Caco-2 (cell line): ENCODE measurements at regions not wholly inside any gene's neighbourhood (a gene's known extent, or its start where the extent isn't known, plus 50 kb on each side); places are given as distances from the start of the nearest gene placed in this dataset.

ENCODE experiments used
- BruUV-seq: library from RNA; stranded (reverse); fragments of 400-500 nt; replicated peaks from 2 replicates; lab custom pipeline; 2021; lab: Mats Ljungman, UMichigan
- CTCF ChIA-PET: fragments of 300-600 bp; sonication (Branson Sonifier 250); formaldehyde crosslinking; loops from one replicate; lab custom pipeline; 2022; ENCODE audit warnings: antibody characterized with exemption; lab: Charles Lee
- POLR2A ChIA-PET: fragments of 300-600 bp; sonication (Branson Sonifier 250); formaldehyde crosslinking; loops from one replicate; lab custom pipeline; 2022; ENCODE audit warnings: antibody characterized with exemption; lab: Charles Lee
- DNase-seq, 2 experiments: peaks; one replicate each; pipeline versions ENCODE4 v3.0.0 to v3.0.0-alpha.2; 2020 to 2022
- H3K27me3 ChIP-seq: replicated peaks from 2 replicates; pipeline ENCODE4 v1.6.0; 2011; ENCODE audit warnings: low read length; ENCODE audit not compliant: control insufficient read depth, insufficient read depth
- H3K36me3 ChIP-seq: 2 replicates; pipeline ENCODE4 v1.5.1; 2011; ENCODE audit warnings: low read length; ENCODE audit not compliant: control insufficient read depth, insufficient read depth
- H3K4me1 ChIP-seq: fragments of 250-450 bp; sonication (Bioruptor Pico); 2 replicates; pipeline ENCODE4 v1.5.1; 2020; ENCODE audit warnings: mild to moderate bottlenecking
- H3K4me3 ChIP-seq: 2 replicates; pipeline ENCODE4 v1.5.1; 2011; ENCODE audit warnings: low read depth, mild to moderate bottlenecking, control low read depth, low read length
- H3K9me3 ChIP-seq: fragments of 250-450 bp; sonication (Bioruptor Pico); 2 replicates; pipeline ENCODE4 v1.5.1; 2020; ENCODE audit warnings: mild to moderate bottlenecking, moderate library complexity
- H3K27ac Mint-ChIP-seq: one replicate; pipeline ENCODE4 v1.8.0; 2022; ENCODE audit warnings: mixed read lengths; ENCODE audit not compliant: unreplicated experiment
- H3K27me3 Mint-ChIP-seq: one replicate; pipeline ENCODE4 v1.8.0; 2022; ENCODE audit warnings: mixed read lengths; ENCODE audit not compliant: insufficient read depth, unreplicated experiment
- H3K36me3 Mint-ChIP-seq: one replicate; pipeline ENCODE4 v1.8.0; 2022; ENCODE audit warnings: mild to moderate bottlenecking, mixed read lengths; ENCODE audit not compliant: insufficient read depth, unreplicated experiment
- H3K4me1 Mint-ChIP-seq: one replicate; pipeline ENCODE4 v1.8.0; 2022; ENCODE audit warnings: low read depth, mixed read lengths; ENCODE audit not compliant: unreplicated experiment
- H3K4me3 Mint-ChIP-seq: one replicate; pipeline ENCODE4 v1.8.0; 2022; ENCODE audit warnings: mild to moderate bottlenecking, moderate library complexity, mixed read lengths; ENCODE audit not compliant: unreplicated experiment
- H3K9me3 Mint-ChIP-seq: one replicate; pipeline ENCODE4 v1.8.0; 2022; ENCODE audit warnings: mixed read lengths; ENCODE audit not compliant: unreplicated experiment
- intact Hi-C: fragments of 100-400 bp; cut with micrococcal nuclease; formaldehyde crosslinking; loops from one replicate; pipeline ENCODE4 v1.10.0; 2022; ENCODE audit not compliant: unreplicated experiment
- TF ChIP-seq, protein P1 (sequence below), 2 experiments: fragments of 200-600 bp in 1 of 2; IDR thresholded peaks; 1 replicate in 1 of 2; 2 replicates in 1 of 2; pipeline versions ENCODE4 v1.5.1 to v1.8.0; 2011 to 2022; ENCODE audit warnings: antibody characterized with exemption in 1 of 2, control low read depth in 1 of 2, inconsistent platforms in 1 of 2, low read depth in 1 of 2, low read length in 1 of 2, mild to moderate bottlenecking in 1 of 2, moderate library complexity in 1 of 2; ENCODE audit not compliant: insufficient read depth in 1 of 2, severe bottlenecking in 1 of 2, unreplicated experiment in 1 of 2

DNA sequence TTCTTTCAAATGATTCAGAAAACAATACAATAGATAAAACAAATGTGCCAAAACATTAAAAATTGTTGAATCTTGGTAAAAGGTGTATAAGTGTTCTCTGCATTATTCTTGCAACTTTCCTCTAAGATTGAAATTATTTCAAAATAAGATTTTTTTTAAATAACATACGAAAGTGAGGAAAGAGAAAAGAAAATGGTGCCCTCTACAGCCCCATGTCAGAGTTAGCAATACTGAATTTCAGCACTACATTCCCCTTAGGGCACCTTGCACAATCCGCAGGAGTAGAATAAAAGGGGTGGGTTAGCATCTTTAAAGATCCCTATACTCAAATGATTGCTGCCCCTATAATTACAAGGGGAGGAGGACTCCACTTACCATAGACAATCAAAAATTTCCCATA lies 433.7 kb downstream of the BCL11A start:
- no peaks in the 10 kb centered on the region for H3K27me3 Mint-ChIP-seq

DNA sequence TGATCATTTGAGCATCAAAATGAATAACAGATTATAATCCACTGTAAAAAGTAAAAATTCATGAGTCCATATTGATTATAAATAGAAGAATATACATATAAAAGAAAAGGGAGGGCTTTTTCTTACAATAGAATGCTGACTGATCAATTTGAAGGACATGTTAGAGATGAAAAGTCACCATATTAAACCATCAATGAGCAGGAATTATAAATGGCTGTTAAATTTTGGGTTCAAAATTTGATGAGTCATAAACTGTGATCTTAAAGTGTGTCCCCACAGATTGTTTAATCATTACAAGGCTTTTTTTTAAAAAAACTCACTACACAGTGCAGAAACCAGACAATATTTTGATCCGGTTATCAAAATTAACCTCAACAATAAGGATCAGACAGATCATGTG lies 434.5 kb downstream of the BCL11A start:
- Histone ChIP-seq H3K27me3 (no peaks in the 10 kb centered on the region), H3K4me3 (no peak overlapping the region), H3K9me3 (peaks cover 5% of the 10 kb centered on the region; the same call in 1 of the 2 replicates), H3K4me1 (no peaks in the 10 kb centered on the region), H3K36me3 (no peaks in the 10 kb centered on the region)
- intact Hi-C loops: loop anchor here (2.0 kb wide), 1 partner anchor 116 kb away; no protein-coding TSS in a partner anchor
- ChIA-PET CTCF (no interaction called here), POLR2A (no interaction called here)
- no TSS peak for BruUV-seq
- no peak overlapping the region for H3K4me3 Mint-ChIP-seq
- H3K27me3 Mint-ChIP-seq: no peaks in the 10 kb centered on the region
- no peak for DNase-seq
- no peak overlapping the region for H3K27ac Mint-ChIP-seq
- H3K36me3 Mint-ChIP-seq: no peaks in the 10 kb centered on the region
- TF ChIP-seq, protein P1, sequence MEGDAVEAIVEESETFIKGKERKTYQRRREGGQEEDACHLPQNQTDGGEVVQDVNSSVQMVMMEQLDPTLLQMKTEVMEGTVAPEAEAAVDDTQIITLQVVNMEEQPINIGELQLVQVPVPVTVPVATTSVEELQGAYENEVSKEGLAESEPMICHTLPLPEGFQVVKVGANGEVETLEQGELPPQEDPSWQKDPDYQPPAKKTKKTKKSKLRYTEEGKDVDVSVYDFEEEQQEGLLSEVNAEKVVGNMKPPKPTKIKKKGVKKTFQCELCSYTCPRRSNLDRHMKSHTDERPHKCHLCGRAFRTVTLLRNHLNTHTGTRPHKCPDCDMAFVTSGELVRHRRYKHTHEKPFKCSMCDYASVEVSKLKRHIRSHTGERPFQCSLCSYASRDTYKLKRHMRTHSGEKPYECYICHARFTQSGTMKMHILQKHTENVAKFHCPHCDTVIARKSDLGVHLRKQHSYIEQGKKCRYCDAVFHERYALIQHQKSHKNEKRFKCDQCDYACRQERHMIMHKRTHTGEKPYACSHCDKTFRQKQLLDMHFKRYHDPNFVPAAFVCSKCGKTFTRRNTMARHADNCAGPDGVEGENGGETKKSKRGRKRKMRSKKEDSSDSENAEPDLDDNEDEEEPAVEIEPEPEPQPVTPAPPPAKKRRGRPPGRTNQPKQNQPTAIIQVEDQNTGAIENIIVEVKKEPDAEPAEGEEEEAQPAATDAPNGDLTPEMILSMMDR (IDR thresholded peaks at IDR 0.05; ENCODE audit: insufficient read depth in 1 of 2, low read depth in 1 of 2, low read length in 1 of 2, severe bottlenecking in 1 of 2, unreplicated experiment in 1 of 2): no peak
- peaks cover 10% of the 10 kb centered on the region for H3K4me1 Mint-ChIP-seq
- peaks cover 33% of the 10 kb centered on the region for H3K9me3 Mint-ChIP-seq

More for the DNA sequence above, 433.7 kb downstream of the BCL11A start:
- Mint-ChIP-seq H3K4me1 (peaks cover 2% of the 10 kb centered on the region), H3K9me3 (peaks cover 31% of the 10 kb centered on the region), H3K4me3 (no peak overlapping the region), H3K27ac (no peak overlapping the region), H3K36me3 (no peaks in the 10 kb centered on the region)
- intact Hi-C loops: loop anchor here (2.0 kb wide), 1 partner anchor 117 kb away; no protein-coding TSS in a partner anchor
- TF ChIP-seq, protein P1 (IDR thresholded peaks at IDR 0.05; ENCODE audit: insufficient read depth in 1 of 2, low read depth in 1 of 2, low read length in 1 of 2, severe bottlenecking in 1 of 2, unreplicated experiment in 1 of 2): no peak
- Histone ChIP-seq H3K36me3 (no peaks in the 10 kb centered on the region), H3K4me3 (no peak overlapping the region), H3K27me3 (no peaks in the 10 kb centered on the region), H3K9me3 (peaks cover 5% of the 10 kb centered on the region; the same call in 1 of the 2 replicates), H3K4me1 (no peaks in the 10 kb centered on the region)
- POLR2A ChIA-PET: no interaction called here
- CTCF ChIA-PET: no interaction called here
- BruUV-seq: no TSS peak
- DNase-seq: no peak

DNA sequence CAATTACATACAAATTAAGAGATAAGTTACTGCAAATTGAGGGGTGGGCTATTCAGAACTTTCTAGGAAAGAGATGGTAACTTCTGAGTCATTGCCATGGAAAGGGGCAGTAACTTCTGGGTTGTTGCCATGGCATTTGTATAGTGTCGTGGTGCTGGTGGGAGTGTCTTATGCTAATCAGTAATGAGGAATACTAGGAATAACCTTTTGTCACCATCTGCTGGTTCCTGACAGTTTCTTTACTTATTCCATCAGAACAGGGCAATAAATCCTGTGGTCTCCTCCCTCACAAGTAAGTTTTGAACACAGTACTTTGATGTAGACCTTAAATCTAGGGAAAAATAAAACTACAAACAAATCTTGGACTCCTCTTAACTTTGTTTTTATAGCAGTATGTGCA lies 435.4 kb downstream of the BCL11A start:
- intact Hi-C loops: loop anchor here (2.0 kb wide), 1 partner anchor 115 kb away; no protein-coding TSS in a partner anchor
- peak in 1 of 2 experiments; percentile 14 for DNase-seq
- POLR2A ChIA-PET: no interaction called here
- Mint-ChIP-seq H3K9me3 (peaks cover 41% of the 10 kb centered on the region), H3K27me3 (no peaks in the 10 kb centered on the region), H3K4me1 (peaks cover 10% of the 10 kb centered on the region), H3K36me3 (no peaks in the 10 kb centered on the region), H3K4me3 (no peak overlapping the region), H3K27ac (no peak overlapping the region)
- TF ChIP-seq, protein P1 (IDR thresholded peaks at IDR 0.05; ENCODE audit: insufficient read depth in 1 of 2, low read depth in 1 of 2, low read length in 1 of 2, severe bottlenecking in 1 of 2, unreplicated experiment in 1 of 2): no peak
- H3K27me3 ChIP-seq: no peaks in the 10 kb centered on the region
- H3K36me3 ChIP-seq: no peaks in the 10 kb centered on the region
- CTCF ChIA-PET: no interaction called here
- no peaks in the 10 kb centered on the region for H3K4me1 ChIP-seq
- no peak overlapping the region for H3K4me3 ChIP-seq
- peaks cover 5% of the 10 kb centered on the region; the same call in 1 of the 2 replicates for H3K9me3 ChIP-seq
- BruUV-seq: no TSS peak
